ENCODE measurements at regions not wholly inside any gene's neighbourhood (a gene's known extent, or its start where the extent isn't known, plus 50 kb on each side); places are given as distances from the start of the nearest gene placed in this dataset.
A peak's percentile ranks its signal among the peaks of the same experiment; 100 is the strongest.

DNA sequence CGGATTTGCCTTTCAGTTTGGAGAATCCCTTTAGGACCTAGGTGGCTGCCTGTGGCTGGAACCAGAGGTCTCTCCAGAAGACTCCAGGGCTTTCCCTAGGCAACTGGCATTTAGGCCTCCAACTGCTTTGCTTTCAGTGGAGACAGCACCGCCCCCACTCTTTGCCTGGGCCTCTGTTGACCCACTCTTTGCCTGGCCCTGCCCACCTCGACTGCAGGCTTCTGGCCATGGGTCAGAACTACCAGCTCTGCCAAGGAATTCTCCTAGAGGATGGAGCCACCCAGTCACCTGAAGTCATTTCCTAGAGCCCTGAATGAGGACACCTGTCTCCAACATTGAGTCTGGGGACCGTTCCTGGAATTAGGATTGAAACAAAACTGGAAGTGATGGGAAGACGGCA, 439.0 kb upstream of the CDH4 start:
- H3K4me1 Mint-ChIP-seq (ENCODE audit: unreplicated experiment), result no peaks in the 10 kb centered on the region
- TF ChIP-seq, protein P1, sequence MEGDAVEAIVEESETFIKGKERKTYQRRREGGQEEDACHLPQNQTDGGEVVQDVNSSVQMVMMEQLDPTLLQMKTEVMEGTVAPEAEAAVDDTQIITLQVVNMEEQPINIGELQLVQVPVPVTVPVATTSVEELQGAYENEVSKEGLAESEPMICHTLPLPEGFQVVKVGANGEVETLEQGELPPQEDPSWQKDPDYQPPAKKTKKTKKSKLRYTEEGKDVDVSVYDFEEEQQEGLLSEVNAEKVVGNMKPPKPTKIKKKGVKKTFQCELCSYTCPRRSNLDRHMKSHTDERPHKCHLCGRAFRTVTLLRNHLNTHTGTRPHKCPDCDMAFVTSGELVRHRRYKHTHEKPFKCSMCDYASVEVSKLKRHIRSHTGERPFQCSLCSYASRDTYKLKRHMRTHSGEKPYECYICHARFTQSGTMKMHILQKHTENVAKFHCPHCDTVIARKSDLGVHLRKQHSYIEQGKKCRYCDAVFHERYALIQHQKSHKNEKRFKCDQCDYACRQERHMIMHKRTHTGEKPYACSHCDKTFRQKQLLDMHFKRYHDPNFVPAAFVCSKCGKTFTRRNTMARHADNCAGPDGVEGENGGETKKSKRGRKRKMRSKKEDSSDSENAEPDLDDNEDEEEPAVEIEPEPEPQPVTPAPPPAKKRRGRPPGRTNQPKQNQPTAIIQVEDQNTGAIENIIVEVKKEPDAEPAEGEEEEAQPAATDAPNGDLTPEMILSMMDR (IDR thresholded peaks at IDR 0.05), result no peak
- H3K4me3 Mint-ChIP-seq (ENCODE audit: unreplicated experiment), result no peak overlapping the region
- H3K36me3 Mint-ChIP-seq (ENCODE audit: unreplicated experiment), result no peaks in the 10 kb centered on the region
- H3K27ac Mint-ChIP-seq (ENCODE audit: unreplicated experiment), result no peak overlapping the region
- H3K9me3 Mint-ChIP-seq (ENCODE audit: unreplicated experiment), result no peaks in the 10 kb centered on the region
- no peaks in the 10 kb centered on the region for H3K27me3 Mint-ChIP-seq (ENCODE audit: unreplicated experiment)
- DNase-seq (ENCODE audit: extremely low spot score, unreplicated experiment), result peak; percentile 64

DNA sequence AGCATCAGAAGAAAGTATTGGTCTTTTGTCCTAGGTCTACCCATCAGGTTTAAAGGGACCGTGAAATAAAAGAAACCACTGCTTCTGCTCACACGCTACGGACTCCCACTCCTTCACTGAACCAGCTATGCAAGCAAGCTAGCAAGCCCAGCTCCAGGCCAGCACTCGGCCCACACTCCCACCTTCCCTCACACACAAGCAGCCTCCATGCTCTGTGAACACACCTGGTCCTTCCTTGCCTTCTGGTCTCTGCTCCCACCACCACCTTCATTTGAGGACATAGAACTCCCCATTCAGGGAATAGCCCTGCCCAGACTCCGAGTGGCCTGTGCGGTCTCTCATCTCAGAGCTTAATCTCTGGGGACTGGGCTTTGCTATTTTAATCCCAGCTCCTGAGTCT, 436.4 kb upstream of the CDH4 start:
- Mint-ChIP-seq H3K27ac (ENCODE audit: unreplicated experiment) (no peak overlapping the region), H3K4me3 (ENCODE audit: unreplicated experiment) (no peak overlapping the region), H3K4me1 (ENCODE audit: unreplicated experiment) (no peaks in the 10 kb centered on the region), H3K9me3 (ENCODE audit: unreplicated experiment) (no peaks in the 10 kb centered on the region), H3K36me3 (ENCODE audit: unreplicated experiment) (no peaks in the 10 kb centered on the region), H3K27me3 (ENCODE audit: unreplicated experiment) (no peaks in the 10 kb centered on the region)
- TF ChIP-seq, protein P1 (IDR thresholded peaks at IDR 0.05), result no peak
- DNase-seq (ENCODE audit: extremely low spot score, unreplicated experiment), result peak; percentile 60

DNA sequence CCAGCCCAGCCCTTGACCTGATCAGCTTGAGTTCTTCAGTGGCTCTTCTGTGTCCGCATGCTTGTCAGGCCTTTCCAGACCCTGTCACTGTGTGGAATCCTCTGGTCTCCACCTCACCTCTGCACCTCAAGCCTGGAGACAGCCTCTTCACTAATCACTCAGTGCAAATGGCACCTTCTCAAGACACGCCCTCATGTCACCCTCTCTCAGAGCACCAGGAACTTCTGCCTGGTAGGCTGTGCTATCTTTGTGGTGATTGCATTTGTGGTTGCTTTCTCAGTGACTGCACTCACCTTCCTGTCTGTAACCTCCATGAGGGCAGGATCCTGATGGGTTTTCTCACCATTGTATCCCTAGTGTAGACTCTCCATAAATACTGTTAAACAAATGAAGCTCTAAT, 435.2 kb upstream of the CDH4 start:
- Mint-ChIP-seq H3K4me3 (ENCODE audit: unreplicated experiment) (no peak overlapping the region), H3K36me3 (ENCODE audit: unreplicated experiment) (no peaks in the 10 kb centered on the region), H3K27me3 (ENCODE audit: unreplicated experiment) (no peaks in the 10 kb centered on the region), H3K4me1 (ENCODE audit: unreplicated experiment) (no peaks in the 10 kb centered on the region), H3K9me3 (ENCODE audit: unreplicated experiment) (no peaks in the 10 kb centered on the region), H3K27ac (ENCODE audit: unreplicated experiment) (no peak overlapping the region)
- DNase-seq (ENCODE audit: extremely low spot score, unreplicated experiment), result peak; percentile 48
- TF ChIP-seq, protein P1 (IDR thresholded peaks at IDR 0.05), result no peak

DNA sequence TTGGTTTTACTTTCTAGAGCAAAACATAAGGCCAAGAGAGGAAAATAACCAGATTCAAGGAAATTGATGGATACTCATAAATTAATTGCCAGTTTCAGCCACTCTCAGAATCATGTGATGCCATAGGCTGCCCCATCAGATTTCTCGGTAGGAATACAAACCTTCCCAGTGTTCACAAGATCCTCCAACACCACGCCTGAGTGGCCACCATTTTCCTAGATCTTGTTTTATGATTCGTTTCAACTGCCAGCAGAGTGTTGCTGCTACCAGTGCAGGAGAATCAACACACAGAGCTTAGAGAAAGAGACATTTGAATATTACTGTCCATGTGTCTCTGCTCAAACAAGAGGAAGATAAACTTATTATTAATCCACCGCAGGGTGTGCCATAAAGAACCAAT, 434.2 kb upstream of the CDH4 start:
- no peaks in the 10 kb centered on the region for H3K27me3 Mint-ChIP-seq (ENCODE audit: unreplicated experiment)
- no peaks in the 10 kb centered on the region for H3K9me3 Mint-ChIP-seq (ENCODE audit: unreplicated experiment)
- peak; percentile 10 for DNase-seq (ENCODE audit: extremely low spot score, unreplicated experiment)
- TF ChIP-seq, protein P1 (IDR thresholded peaks at IDR 0.05), result no peak
- no peak overlapping the region for H3K4me3 Mint-ChIP-seq (ENCODE audit: unreplicated experiment)
- H3K36me3 Mint-ChIP-seq (ENCODE audit: unreplicated experiment), result no peaks in the 10 kb centered on the region
- no peak overlapping the region for H3K27ac Mint-ChIP-seq (ENCODE audit: unreplicated experiment)
- H3K4me1 Mint-ChIP-seq (ENCODE audit: unreplicated experiment), result no peaks in the 10 kb centered on the region

DNA sequence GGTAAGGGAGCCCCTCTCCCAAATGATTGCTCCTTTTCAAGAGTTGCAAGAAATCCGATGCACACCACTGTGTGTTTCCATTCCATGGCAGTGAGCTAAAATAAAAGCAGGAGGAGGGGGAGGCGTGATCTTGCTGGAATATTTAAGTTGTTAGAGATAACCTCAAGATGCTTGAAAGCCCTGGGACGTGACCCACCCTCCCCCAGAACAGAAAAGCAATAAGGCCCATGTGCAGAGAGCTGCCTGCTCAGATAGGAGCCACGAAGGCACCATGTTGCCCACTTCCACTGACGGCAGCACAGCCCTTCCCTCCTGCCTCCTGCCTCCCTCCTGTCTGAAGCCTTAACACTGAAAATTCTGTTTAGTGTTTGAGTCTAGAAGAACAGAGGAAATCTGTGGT, 432.6 kb upstream of the CDH4 start:
- H3K4me1 Mint-ChIP-seq (ENCODE audit: unreplicated experiment), result no peaks in the 10 kb centered on the region
- peak; percentile 57 for DNase-seq (ENCODE audit: extremely low spot score, unreplicated experiment)
- no peaks in the 10 kb centered on the region for H3K9me3 Mint-ChIP-seq (ENCODE audit: unreplicated experiment)
- no peaks in the 10 kb centered on the region for H3K36me3 Mint-ChIP-seq (ENCODE audit: unreplicated experiment)
- no peaks in the 10 kb centered on the region for H3K27me3 Mint-ChIP-seq (ENCODE audit: unreplicated experiment)
- H3K4me3 Mint-ChIP-seq (ENCODE audit: unreplicated experiment), result no peak overlapping the region
- TF ChIP-seq, protein P1 (IDR thresholded peaks at IDR 0.05), result no peak
- H3K27ac Mint-ChIP-seq (ENCODE audit: unreplicated experiment), result no peak overlapping the region
